ENCODE measurements at regions not wholly inside any gene's neighbourhood (a gene's known extent, or its start where the extent isn't known, plus 50 kb on each side); places are given as distances from the start of the nearest gene placed in this dataset.

DNA sequence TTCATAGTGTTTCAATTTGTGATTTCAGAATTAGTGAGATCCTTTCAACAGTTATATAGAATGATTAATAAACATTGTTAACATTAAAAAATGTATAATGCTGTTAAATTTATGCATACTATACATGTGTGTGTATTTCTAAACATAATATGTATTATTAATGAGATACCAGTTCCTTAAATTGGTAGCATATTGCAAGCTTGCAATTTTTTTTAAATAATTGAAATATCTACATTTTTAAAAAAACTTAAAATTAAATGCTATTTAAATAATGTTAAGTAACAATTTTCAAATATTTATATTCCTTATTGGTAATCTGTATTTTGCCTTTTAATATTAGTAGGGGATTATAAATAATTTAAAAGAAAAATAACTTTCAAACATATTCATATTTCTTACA lies 1479.5 kb upstream of the PCDH7 start:
- no peak for TF ChIP-seq POLR2AphosphoS5 (IDR thresholded peaks at IDR 0.05; ENCODE audit: borderline replicate concordance, low read depth, low read length)
- no peak for TF ChIP-seq EZH2 (IDR thresholded peaks at IDR 0.05)
